HCEC 1CT (cell line): ENCODE measurements at regions not wholly inside any gene's neighbourhood (a gene's known extent, or its start where the extent isn't known, plus 50 kb on each side); places are given as distances from the start of the nearest gene placed in this dataset.

Experiments
- DNase-seq: peaks from one replicate; pipeline ENCODE4 v3.0.0-alpha.2; 2017

- DNase-seq: no peak
Measured at GRCh38 chr18:8546677-8547076, 62.6 kb upstream of the RAB12 start.

GRCh38 chr18:8548186-8548585 lies 61.1 kb upstream of the RAB12 start:
- DNase-seq: no peak

GRCh38 chr18:8549254-8549757 lies 59.9 kb upstream of the RAB12 start:
- no peak for DNase-seq

- no peak for DNase-seq
Measured at GRCh38 chr18:8552151-8552550, 57.1 kb upstream of the RAB12 start.

GRCh38 chr18:8554354-8554753 lies 54.9 kb upstream of the RAB12 start:
- no peak for DNase-seq

- DNase-seq: no peak
Measured at GRCh38 chr18:8556424-8556823, 52.8 kb upstream of the RAB12 start.
